ENCODE measurements at regions not wholly inside any gene's neighbourhood (a gene's known extent, or its start where the extent isn't known, plus 50 kb on each side); places are given as distances from the start of the nearest gene placed in this dataset.

DNA sequence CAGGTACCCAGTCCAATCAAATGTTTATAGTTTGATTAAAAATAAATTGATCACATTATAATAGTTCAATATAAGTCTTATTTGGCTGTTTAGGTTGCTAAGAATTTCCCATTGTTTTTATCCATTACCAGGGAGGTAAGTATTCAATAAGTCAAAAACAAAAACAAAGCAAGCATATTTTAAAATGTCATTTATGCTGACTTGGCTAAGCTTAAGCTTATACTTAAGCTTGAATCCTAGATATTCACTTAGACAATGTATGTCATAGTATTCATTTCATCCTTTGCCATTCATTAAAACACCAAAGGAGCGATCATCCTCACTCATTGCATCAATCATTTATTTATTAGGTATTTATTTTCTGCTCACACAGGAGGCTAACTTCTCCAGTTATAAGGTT lies 144.9 kb downstream of the PRL start:
- no peak for DNase-seq (ENCODE audit: extremely low read depth, insufficient read length)
- Histone ChIP-seq H3K4me3 (replicated peaks; ENCODE audit: low read depth, low read length) (no peak overlapping the region), H3K27me3 (replicated peaks; ENCODE audit: control insufficient read depth, insufficient read depth, low read length) (no peaks in the 10 kb centered on the region), H3K36me3 (ENCODE audit: control insufficient read depth, insufficient read depth, low read length) (no peaks in the 10 kb centered on the region)
- TF ChIP-seq, protein P1, sequence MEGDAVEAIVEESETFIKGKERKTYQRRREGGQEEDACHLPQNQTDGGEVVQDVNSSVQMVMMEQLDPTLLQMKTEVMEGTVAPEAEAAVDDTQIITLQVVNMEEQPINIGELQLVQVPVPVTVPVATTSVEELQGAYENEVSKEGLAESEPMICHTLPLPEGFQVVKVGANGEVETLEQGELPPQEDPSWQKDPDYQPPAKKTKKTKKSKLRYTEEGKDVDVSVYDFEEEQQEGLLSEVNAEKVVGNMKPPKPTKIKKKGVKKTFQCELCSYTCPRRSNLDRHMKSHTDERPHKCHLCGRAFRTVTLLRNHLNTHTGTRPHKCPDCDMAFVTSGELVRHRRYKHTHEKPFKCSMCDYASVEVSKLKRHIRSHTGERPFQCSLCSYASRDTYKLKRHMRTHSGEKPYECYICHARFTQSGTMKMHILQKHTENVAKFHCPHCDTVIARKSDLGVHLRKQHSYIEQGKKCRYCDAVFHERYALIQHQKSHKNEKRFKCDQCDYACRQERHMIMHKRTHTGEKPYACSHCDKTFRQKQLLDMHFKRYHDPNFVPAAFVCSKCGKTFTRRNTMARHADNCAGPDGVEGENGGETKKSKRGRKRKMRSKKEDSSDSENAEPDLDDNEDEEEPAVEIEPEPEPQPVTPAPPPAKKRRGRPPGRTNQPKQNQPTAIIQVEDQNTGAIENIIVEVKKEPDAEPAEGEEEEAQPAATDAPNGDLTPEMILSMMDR (IDR thresholded peaks at IDR 0.05; ENCODE audit: insufficient read depth, low read length, poor library complexity, severe bottlenecking): no peak

DNA sequence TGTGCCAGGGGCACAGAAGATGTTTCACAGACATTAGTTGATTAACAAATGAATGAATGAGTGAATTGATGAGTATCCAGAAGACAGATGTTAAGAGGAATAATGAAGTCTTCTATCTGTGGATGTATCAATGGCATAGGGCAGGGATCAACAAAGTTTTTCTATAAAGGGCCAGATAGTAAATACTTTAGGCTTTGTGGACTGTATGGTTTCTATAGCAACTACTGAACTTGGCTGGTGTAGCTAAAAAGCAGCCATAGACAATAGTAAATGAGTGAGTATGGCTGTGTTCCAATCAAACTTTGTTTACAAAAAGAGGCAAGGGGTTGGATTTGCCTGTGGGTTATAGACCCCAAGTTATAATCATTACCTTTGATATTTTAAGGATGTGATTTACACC lies 144.0 kb downstream of the PRL start:
- TF ChIP-seq, protein P1 (IDR thresholded peaks at IDR 0.05; ENCODE audit: insufficient read depth, low read length, poor library complexity, severe bottlenecking): no peak
- no peaks in the 10 kb centered on the region for H3K27me3 ChIP-seq (replicated peaks; ENCODE audit: control insufficient read depth, insufficient read depth, low read length)
- DNase-seq (ENCODE audit: extremely low read depth, insufficient read length): no peak
- no peak overlapping the region for H3K4me3 ChIP-seq (replicated peaks; ENCODE audit: low read depth, low read length)
- no peaks in the 10 kb centered on the region for H3K36me3 ChIP-seq (ENCODE audit: control insufficient read depth, insufficient read depth, low read length)

GRCh38 chr6:22153384-22154158 lies 143.3 kb downstream of the PRL start:
- DNase-seq (ENCODE audit: extremely low read depth, insufficient read length): no peak
- TF ChIP-seq, protein P1 (IDR thresholded peaks at IDR 0.05; ENCODE audit: insufficient read depth, low read length, poor library complexity, severe bottlenecking): no peak
- H3K36me3 ChIP-seq (ENCODE audit: control insufficient read depth, insufficient read depth, low read length): no peaks in the 10 kb centered on the region
- no peaks in the 10 kb centered on the region for H3K27me3 ChIP-seq (replicated peaks; ENCODE audit: control insufficient read depth, insufficient read depth, low read length)
- no peak overlapping the region for H3K4me3 ChIP-seq (replicated peaks; ENCODE audit: low read depth, low read length)

GRCh38 chr6:22155551-22155950 lies 141.3 kb downstream of the PRL start:
- DNase-seq (ENCODE audit: extremely low read depth, insufficient read length): no peak
- no peaks in the 10 kb centered on the region for H3K36me3 ChIP-seq (ENCODE audit: control insufficient read depth, insufficient read depth, low read length)
- TF ChIP-seq, protein P1 (IDR thresholded peaks at IDR 0.05; ENCODE audit: insufficient read depth, low read length, poor library complexity, severe bottlenecking): no peak
- H3K4me3 ChIP-seq (replicated peaks; ENCODE audit: low read depth, low read length): no peak overlapping the region
- H3K27me3 ChIP-seq (replicated peaks; ENCODE audit: control insufficient read depth, insufficient read depth, low read length): no peaks in the 10 kb centered on the region

GRCh38 chr6:22157233-22157632 lies 139.6 kb downstream of the PRL start:
- TF ChIP-seq, protein P1 (IDR thresholded peaks at IDR 0.05; ENCODE audit: insufficient read depth, low read length, poor library complexity, severe bottlenecking): no peak
- no peaks in the 10 kb centered on the region for H3K27me3 ChIP-seq (replicated peaks; ENCODE audit: control insufficient read depth, insufficient read depth, low read length)
- H3K4me3 ChIP-seq (replicated peaks; ENCODE audit: low read depth, low read length): no peak overlapping the region
- DNase-seq (ENCODE audit: extremely low read depth, insufficient read length): no peak
- H3K36me3 ChIP-seq (ENCODE audit: control insufficient read depth, insufficient read depth, low read length): no peaks in the 10 kb centered on the region

Data from GM06990 (cell line).